Activated B cell treated with CpG ODN at 0.5 μM for 24 hours (primary cell): ENCODE measurements at regions not wholly inside any gene's neighbourhood (a gene's known extent, or its start where the extent isn't known, plus 50 kb on each side); places are given as distances from the start of the nearest gene placed in this dataset.

ENCODE experiments used
- ATAC-seq: fragments of 200-7000 bp; cut with Tn5 transposase; one replicate; pipeline ENCODE4 v1.10.0; 2021; ENCODE audit warnings: low read depth, mild to moderate bottlenecking, moderate library complexity
- CTCF ChIA-PET: fragments of 350-600 bp; sonication (Branson Sonifier 250); formaldehyde crosslinking; loops from one replicate; lab custom pipeline; 2021; ENCODE audit warnings: antibody characterized with exemption; lab: Charles Lee
- POLR2A ChIA-PET: fragments of 350-600 bp; sonication (Branson Sonifier 250); formaldehyde crosslinking; loops from one replicate; lab custom pipeline; 2021; ENCODE audit warnings: antibody characterized with exemption; lab: Charles Lee
- DNase-seq: peaks from one replicate; pipeline ENCODE4 v3.0.0; 2022
- H3K27ac Mint-ChIP-seq: one replicate; pipeline ENCODE4 v1.8.0; 2020; ENCODE audit warnings: mixed read lengths
- H3K27me3 Mint-ChIP-seq: one replicate; pipeline ENCODE4 v1.8.0; 2021; ENCODE audit warnings: mixed read lengths
- H3K36me3 Mint-ChIP-seq: one replicate; pipeline ENCODE4 v1.8.0; 2021; ENCODE audit warnings: low read depth, mixed read lengths
- H3K4me1 Mint-ChIP-seq: one replicate; pipeline ENCODE4 v1.8.0; 2021; ENCODE audit warnings: mixed read lengths
- H3K4me3 Mint-ChIP-seq: one replicate; pipeline ENCODE4 v1.8.0; 2020; ENCODE audit warnings: mild to moderate bottlenecking, mixed read lengths
- H3K9me3 Mint-ChIP-seq: one replicate; pipeline ENCODE4 v1.8.0; 2020; ENCODE audit warnings: mixed read lengths
- intact Hi-C: fragments of 100-400 bp; cut with micrococcal nuclease; formaldehyde crosslinking; loops from one replicate; pipeline ENCODE4 v1.15.1; 2024
- TF ChIP-seq, protein P1 (sequence below): fragments of 200-600 bp; IDR thresholded peaks from one replicate; pipeline ENCODE4 v1.8.0; 2022; ENCODE audit warnings: antibody characterized with exemption, mild to moderate bottlenecking

DNA sequence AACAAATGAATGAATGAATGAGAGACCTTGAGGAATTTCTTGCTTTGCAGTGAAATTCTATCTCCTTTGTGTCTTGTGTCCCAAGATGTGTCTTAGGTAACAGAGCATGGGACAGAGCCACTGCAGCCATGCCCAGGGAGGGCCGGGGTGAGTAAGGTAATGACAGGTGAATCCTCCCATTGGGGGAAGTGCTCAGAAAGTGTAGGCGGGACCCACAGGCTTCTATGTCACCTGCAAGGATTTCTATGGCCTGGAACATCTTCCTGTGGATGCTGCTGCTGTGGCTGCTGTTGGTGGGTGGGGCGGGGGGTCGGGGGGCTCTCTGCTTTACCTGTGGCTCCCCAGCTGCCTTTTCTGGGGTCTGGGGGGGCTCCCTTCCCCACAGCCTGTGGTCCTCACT, 133.6 kb upstream of the IER5L start:
- POLR2A ChIA-PET: no interaction called here

DNA sequence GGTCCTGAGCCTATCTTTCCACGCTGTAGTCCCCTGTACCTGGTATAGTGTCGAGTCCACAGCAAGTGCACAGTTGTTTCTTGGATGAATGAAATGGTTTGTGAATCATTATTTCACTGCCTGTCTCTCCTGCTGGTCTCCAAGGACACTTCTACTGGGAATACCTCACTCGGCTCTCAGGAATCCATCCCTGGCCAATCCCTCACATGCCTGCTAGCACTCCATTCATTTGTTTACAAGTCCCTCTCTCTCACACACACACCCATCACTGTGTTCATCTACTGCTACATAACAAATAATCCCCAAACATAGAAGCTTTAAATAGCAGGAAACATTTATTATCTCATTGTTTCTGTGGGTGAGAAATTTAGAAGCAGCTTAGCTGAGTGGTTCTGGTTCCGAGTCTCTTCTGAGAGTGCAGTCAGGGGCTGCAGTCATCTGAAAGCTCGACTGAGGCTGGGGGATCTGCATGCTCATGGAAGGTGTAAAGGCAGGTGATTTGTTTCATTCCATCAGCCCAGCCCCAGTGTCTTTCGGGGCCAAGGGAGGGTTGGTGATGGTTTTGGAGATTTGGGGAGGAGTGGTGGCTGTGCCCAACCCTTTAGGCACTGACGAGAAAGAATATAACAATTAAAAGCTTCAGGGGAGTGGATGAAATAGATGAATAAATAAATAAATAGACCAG, 132.7 kb upstream of the IER5L start:
- TF ChIP-seq, protein P1, sequence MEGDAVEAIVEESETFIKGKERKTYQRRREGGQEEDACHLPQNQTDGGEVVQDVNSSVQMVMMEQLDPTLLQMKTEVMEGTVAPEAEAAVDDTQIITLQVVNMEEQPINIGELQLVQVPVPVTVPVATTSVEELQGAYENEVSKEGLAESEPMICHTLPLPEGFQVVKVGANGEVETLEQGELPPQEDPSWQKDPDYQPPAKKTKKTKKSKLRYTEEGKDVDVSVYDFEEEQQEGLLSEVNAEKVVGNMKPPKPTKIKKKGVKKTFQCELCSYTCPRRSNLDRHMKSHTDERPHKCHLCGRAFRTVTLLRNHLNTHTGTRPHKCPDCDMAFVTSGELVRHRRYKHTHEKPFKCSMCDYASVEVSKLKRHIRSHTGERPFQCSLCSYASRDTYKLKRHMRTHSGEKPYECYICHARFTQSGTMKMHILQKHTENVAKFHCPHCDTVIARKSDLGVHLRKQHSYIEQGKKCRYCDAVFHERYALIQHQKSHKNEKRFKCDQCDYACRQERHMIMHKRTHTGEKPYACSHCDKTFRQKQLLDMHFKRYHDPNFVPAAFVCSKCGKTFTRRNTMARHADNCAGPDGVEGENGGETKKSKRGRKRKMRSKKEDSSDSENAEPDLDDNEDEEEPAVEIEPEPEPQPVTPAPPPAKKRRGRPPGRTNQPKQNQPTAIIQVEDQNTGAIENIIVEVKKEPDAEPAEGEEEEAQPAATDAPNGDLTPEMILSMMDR: no peak
- ATAC-seq (no peak), DNase-seq (no peak)
- H3K9me3 Mint-ChIP-seq: peaks cover 3% of the 10 kb centered on the region
- ChIA-PET CTCF (no interaction called here), POLR2A (no interaction called here)
- no peak overlapping the region for H3K4me3 Mint-ChIP-seq
- H3K4me1 Mint-ChIP-seq: no peaks in the 10 kb centered on the region
- H3K27me3 Mint-ChIP-seq: peaks cover 24% of the 10 kb centered on the region
- H3K36me3 Mint-ChIP-seq: no peaks in the 10 kb centered on the region
- H3K27ac Mint-ChIP-seq: no peak overlapping the region
- intact Hi-C loops: no loop called here

More for the DNA sequence above, 133.6 kb upstream of the IER5L start:
- Mint-ChIP-seq H3K27ac (no peak overlapping the region), H3K9me3 (peaks cover 3% of the 10 kb centered on the region), H3K4me1 (no peaks in the 10 kb centered on the region), H3K4me3 (no peak overlapping the region), H3K36me3 (no peaks in the 10 kb centered on the region), H3K27me3 (peaks cover 23% of the 10 kb centered on the region)
- TF ChIP-seq, protein P1: no peak
- CTCF ChIA-PET: no interaction called here
- intact Hi-C loops: no loop called here
- DNase-seq: no peak
- ATAC-seq: no peak

DNA sequence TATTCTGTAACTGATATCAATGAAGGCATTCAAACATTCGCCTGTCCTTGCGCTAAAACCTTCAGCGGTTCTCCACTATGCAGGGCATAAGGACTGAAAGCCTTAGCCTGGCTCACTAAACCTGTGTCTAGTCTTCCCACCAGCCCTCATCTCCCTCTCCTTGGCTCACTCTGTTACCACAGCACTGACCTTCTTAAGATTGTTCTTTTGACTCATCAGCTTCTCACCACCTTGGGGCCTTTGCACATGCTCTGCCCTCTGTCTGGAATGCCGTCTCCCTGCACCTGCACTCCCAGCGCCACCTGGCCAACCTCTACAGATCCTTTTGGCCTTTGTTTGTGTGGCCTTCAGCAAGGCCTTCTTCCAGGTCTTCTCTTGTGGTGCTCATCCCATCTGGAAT, 131.8 kb upstream of the IER5L start:
- intact Hi-C loops: no loop called here
- H3K27me3 Mint-ChIP-seq: peaks cover 30% of the 10 kb centered on the region
- POLR2A ChIA-PET: no interaction called here
- H3K27ac Mint-ChIP-seq: no peak overlapping the region
- no peak overlapping the region for H3K4me3 Mint-ChIP-seq
- peaks cover 3% of the 10 kb centered on the region for H3K9me3 Mint-ChIP-seq
- ATAC-seq (no peak), DNase-seq (no peak)
- CTCF ChIA-PET: no interaction called here
- no peaks in the 10 kb centered on the region for H3K36me3 Mint-ChIP-seq
- TF ChIP-seq, protein P1: no peak
- H3K4me1 Mint-ChIP-seq: no peaks in the 10 kb centered on the region

DNA sequence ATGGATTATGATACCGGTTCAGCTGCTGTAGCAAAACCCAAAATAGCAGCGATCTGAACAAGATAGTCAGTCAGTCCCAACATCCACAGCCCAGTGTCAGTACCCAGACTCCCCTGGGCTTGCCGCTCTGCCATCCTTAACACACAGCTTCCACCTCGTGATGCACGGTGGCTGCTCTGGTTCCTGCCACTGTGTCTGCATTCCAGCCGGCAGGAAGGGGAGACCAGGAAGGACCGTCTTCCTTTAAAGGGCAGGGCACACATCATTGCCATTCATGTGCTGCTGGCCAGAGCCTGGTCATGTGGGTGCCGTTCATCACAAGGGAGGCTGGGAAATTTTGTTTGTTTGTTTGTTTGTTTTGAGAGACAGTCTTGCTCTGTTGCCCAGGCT, 131.0 kb upstream of the IER5L start:
- DNase-seq: no peak
- H3K4me3 Mint-ChIP-seq: no peak overlapping the region
- no peaks in the 10 kb centered on the region for H3K4me1 Mint-ChIP-seq
- TF ChIP-seq, protein P1: no peak
- ATAC-seq: no peak
- no peaks in the 10 kb centered on the region for H3K36me3 Mint-ChIP-seq
- H3K27me3 Mint-ChIP-seq: peaks cover 30% of the 10 kb centered on the region
- peaks cover 3% of the 10 kb centered on the region for H3K9me3 Mint-ChIP-seq
- H3K27ac Mint-ChIP-seq: no peak overlapping the region
- POLR2A ChIA-PET: no interaction called here
- CTCF ChIA-PET: no interaction called here
- intact Hi-C loops: no loop called here

DNA sequence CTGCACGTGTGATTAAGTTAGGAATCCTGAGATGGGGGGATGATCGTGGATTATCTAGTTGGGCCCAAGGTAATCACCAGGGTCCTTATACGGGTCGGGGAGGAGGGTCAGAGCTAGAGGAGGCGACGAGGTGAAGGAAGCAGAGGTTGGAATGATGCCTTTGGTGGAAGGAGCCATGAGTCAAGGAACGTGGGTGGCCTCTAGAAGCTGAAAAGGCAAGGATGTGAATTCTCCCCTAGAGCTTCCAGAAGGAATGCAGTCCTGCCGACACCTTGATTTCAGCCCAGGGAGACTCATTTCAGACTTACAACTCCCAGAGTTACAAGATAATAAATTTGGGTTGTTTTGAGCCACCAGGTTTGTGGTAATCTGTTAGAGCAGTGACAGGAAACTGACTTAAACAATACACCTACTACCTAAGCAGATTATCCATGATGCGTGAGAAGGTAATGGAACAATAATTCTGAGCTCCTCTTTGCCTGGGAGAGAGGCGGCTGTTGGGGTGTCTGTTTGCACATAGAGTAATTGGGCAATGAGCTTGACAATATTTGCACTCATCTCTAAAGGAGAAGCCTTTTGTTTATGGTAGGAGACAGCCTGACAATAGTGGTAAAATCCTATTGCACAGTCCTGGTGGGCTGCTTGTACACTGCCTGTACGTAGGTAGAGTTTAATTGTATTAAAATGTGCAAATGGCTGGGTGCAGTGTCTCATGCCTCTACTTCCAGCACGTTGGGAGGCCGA, 129.3 kb upstream of the IER5L start:
- Mint-ChIP-seq H3K4me1 (no peaks in the 10 kb centered on the region), H3K27ac (peak overlapping the region; percentile 18), H3K27me3 (peaks cover 30% of the 10 kb centered on the region), H3K9me3 (peaks cover 4% of the 10 kb centered on the region), H3K4me3 (no peak overlapping the region), H3K36me3 (no peaks in the 10 kb centered on the region)
- TF ChIP-seq, protein P1: no peak
- DNase-seq (no peak), ATAC-seq (no peak)
- intact Hi-C loops: no loop called here
- ChIA-PET CTCF (no interaction called here), POLR2A (interaction anchor here (1.6 kb wide), 1 partner anchor 13 kb away, joined by 4 read pairs; no protein-coding TSS in a partner anchor)
